HUES6 (cell line): ENCODE measurements at regions not wholly inside any gene's neighbourhood (a gene's known extent, or its start where the extent isn't known, plus 50 kb on each side); places are given as distances from the start of the nearest gene placed in this dataset.
"Not testable (repeated sequence)": the region's sequence is repeated elsewhere in the genome, so short reads cannot be mapped to it uniquely, and the experiment has no call there.

Experiments used
- H3K27ac ChIP-seq: 2 replicates; pipeline ENCODE4 v1.7.0; 2013; ENCODE audit warnings: low read depth, mild to moderate bottlenecking, low read length, inconsistent platforms
- H3K27me3 ChIP-seq: 2 replicates; pipeline ENCODE4 v1.6.1; 2013; ENCODE audit warnings: low read length; ENCODE audit not compliant: control insufficient read depth, insufficient read depth
- H3K36me3 ChIP-seq: 2 replicates; pipeline ENCODE4 v1.6.1; 2013; ENCODE audit warnings: low read length; ENCODE audit not compliant: control insufficient read depth, insufficient read depth
- H3K4me1 ChIP-seq: 2 replicates; pipeline ENCODE4 v1.6.1; 2013; ENCODE audit warnings: low read length; ENCODE audit not compliant: control insufficient read depth, insufficient read depth
- H3K4me3 ChIP-seq: 2 replicates; pipeline ENCODE4 v1.5.1; 2013; ENCODE audit warnings: low read depth, low read length
- H3K9ac ChIP-seq: one replicate; pipeline ENCODE4 v1.6.1; 2013; ENCODE audit warnings: mild to moderate bottlenecking, low read length
- H3K9me3 ChIP-seq: 2 replicates; pipeline ENCODE4 v1.6.1; 2013; ENCODE audit warnings: low read depth, low read length; ENCODE audit not compliant: control insufficient read depth, insufficient read depth

GRCh38 chr5:82522897-82523296 is 244.7 kb upstream of the RPS23 start:
- Histone ChIP-seq H3K4me3 (no peak overlapping the region), H3K36me3 (no peaks in the 10 kb centered on the region), H3K9me3 (peaks cover 2% of the 10 kb centered on the region; the same call in 1 of the 2 replicates), H3K9ac (no peak overlapping the region), H3K27ac (no peak overlapping the region), H3K27me3 (no peaks in the 10 kb centered on the region), H3K4me1 (peaks cover 11% of the 10 kb centered on the region; the same call in 1 of the 2 replicates)

DNA sequence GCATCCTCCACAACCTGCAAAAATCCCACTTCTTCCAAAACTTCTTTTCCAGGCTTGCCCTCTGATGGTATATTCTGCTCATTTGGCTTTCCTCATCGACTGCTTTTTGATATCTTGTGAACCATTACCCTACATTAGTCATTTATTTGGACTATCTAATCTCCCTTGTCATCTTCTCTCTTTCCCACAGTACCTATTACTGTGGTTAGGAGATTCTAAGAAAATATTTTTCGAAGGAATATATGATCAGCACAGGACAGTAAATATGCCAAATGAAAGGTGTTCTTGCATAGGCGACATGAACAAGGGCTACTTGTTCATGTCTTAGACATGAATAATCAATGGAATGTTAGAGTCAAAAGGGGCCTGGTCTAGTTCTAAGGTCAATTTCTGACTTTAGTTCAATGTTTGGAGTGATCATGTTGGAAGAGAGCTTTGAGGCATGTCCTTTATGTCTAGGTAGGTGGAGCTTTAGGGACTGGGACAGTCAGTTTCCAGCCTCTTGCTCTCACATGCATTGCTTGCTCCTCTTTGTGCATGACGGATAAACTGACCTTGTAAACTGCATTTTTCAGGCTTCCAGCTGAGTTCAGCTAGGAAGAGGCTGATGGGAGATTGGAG is 243.4 kb upstream of the RPS23 start:
- Histone ChIP-seq H3K27ac (no peak overlapping the region), H3K27me3 (no peaks in the 10 kb centered on the region), H3K9me3 (no peaks in the 10 kb centered on the region), H3K9ac (no peak overlapping the region), H3K4me3 (no peak overlapping the region), H3K36me3 (no peaks in the 10 kb centered on the region), H3K4me1 (peaks cover 11% of the 10 kb centered on the region; the same call in 1 of the 2 replicates)

- Histone ChIP-seq H3K36me3 (no peaks in the 10 kb centered on the region), H3K27ac (no peak overlapping the region), H3K9ac (no peak overlapping the region), H3K27me3 (no peaks in the 10 kb centered on the region), H3K4me1 (peaks cover 11% of the 10 kb centered on the region; the same call in 1 of the 2 replicates), H3K4me3 (no peak overlapping the region), H3K9me3 (no peaks in the 10 kb centered on the region)
These were observed 241.4 kb upstream of the RPS23 start for GRCh38 chr5:82519558-82519957.

DNA sequence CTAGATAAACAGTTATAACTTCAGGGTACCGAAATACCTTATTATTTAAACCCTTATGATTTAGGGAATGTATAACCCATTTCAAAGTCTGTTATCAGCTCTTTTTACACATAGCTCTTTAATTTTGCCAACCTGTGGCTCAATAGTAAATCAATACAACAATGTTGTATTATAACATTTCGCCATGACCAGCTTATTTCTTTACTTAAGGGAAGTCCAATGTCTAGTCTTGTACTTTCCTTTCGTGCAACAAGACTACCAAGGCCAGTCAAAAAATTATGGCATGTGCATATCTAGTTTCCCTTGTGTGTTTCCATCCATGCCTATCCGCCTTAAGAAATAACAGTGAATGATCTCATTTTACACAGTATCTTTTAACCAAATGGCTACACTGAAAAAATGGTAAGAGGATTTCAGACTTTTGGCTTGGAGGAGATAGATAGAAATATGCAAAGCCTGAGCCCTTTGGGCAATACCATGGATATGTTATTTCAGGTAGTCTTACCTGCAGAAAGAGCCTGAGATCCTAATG is 239.5 kb upstream of the RPS23 start:
- Histone ChIP-seq H3K27me3 (no peaks in the 10 kb centered on the region), H3K4me1 (no peaks in the 10 kb centered on the region), H3K9me3 (no peaks in the 10 kb centered on the region), H3K27ac (no peak overlapping the region), H3K4me3 (no peak overlapping the region), H3K9ac (no peak overlapping the region), H3K36me3 (no peaks in the 10 kb centered on the region)

- no peaks in the 10 kb centered on the region for H3K36me3 ChIP-seq
- no peak overlapping the region for H3K9ac ChIP-seq
- H3K4me1 ChIP-seq = peaks cover 5% of the 10 kb centered on the region; the same call in 1 of the 2 replicates
- no peak overlapping the region for H3K4me3 ChIP-seq
- H3K9me3 ChIP-seq = no peaks in the 10 kb centered on the region
- no peak overlapping the region for H3K27ac ChIP-seq
- no peaks in the 10 kb centered on the region for H3K27me3 ChIP-seq
These were observed 235.6 kb upstream of the RPS23 start for GRCh38 chr5:82513738-82514137.

DNA sequence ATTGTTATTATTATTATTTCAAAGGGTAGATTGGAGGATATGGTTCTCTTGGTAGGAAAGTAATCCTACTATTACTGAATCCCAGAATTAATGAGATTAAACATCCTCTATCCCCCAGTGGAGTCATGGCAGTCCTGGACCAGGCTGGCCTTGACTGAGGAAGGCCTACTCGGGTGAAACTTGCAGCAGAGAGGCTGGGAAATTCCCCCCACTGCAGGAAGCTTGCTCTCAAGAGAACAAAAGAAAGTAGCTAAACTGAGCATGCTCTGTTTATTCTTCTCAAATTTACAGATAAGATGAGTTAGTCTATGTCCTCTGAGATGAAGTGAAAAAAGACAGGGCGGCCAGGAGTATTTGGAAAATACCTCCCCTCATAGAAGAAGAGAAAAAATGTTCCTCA is 233.9 kb upstream of the RPS23 start:
- Histone ChIP-seq H3K4me3 (no peak overlapping the region), H3K36me3 (no peaks in the 10 kb centered on the region), H3K4me1 (peaks cover 5% of the 10 kb centered on the region; the same call in 1 of the 2 replicates), H3K27me3 (no peaks in the 10 kb centered on the region), H3K27ac (no peak overlapping the region), H3K9ac (no peak overlapping the region), H3K9me3 (no peaks in the 10 kb centered on the region)

- Histone ChIP-seq H3K9me3 (0 out of 2 replicates have a peak, but pooled peaks cover 3% of the 10 kb centered on the region), H3K27ac (no peak overlapping the region), H3K27me3 (no peaks in the 10 kb centered on the region)
These were observed 233.0 kb upstream of the RPS23 start for GRCh38 chr5:82511134-82511533.

DNA sequence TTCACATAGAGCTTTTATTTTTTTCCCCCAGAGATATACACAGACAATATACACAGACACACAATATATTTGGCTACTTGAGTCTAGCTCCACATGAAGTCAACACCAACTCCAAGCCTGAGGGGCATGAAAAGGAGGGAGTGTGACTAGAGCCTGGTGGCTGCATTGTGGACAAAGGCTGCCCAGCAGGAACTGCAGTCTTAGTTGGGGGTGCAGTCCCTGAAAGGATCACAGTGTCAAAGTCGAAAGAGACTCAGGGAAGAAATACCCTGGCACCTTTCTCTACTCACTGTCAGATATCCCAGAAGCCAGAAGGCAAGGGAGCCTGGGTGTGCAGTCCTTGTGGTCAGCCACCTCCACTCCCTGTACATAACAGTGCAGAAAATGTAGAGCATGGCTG is 231.6 kb upstream of the RPS23 start:
- H3K36me3 ChIP-seq = no peaks in the 10 kb centered on the region
- H3K27me3 ChIP-seq = no peaks in the 10 kb centered on the region
- H3K4me3 ChIP-seq = no peak overlapping the region
- H3K9me3 ChIP-seq = 0 out of 2 replicates have a peak, but pooled peaks cover 3% of the 10 kb centered on the region
- H3K9ac ChIP-seq = no peak overlapping the region
- H3K27ac ChIP-seq = no peak overlapping the region
- peaks cover 5% of the 10 kb centered on the region; the same call in 1 of the 2 replicates for H3K4me1 ChIP-seq

More at GRCh38 chr5:82511134-82511533, 233.0 kb upstream of the RPS23 start:
- no peak overlapping the region for H3K4me3 ChIP-seq
- peaks cover 5% of the 10 kb centered on the region; the same call in 1 of the 2 replicates for H3K4me1 ChIP-seq
- no peaks in the 10 kb centered on the region for H3K36me3 ChIP-seq
- H3K9ac ChIP-seq = no peak overlapping the region

DNA sequence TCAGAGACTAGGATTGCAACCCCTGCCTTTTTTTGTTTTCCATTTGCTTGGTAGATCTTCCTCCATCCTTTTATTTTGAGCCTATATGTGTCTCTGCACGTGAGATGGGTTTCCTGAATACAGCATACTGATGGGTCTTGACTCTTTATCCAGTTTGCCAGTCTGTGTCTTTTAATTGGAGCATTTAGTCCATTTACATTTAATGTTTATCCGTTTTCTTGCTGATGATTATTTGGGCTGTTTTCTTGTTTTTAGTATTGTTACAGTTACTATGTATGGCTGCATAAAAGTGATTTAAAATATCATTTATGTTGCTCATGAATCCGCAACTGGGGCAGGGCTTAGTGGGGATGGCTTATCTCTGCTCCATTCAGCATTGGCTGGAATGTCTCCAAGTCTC is 228.2 kb upstream of the RPS23 start:
- not testable (repeated sequence) for H3K27ac ChIP-seq, H3K36me3 ChIP-seq, H3K9ac ChIP-seq, H3K27me3 ChIP-seq, H3K9me3 ChIP-seq, H3K4me3 ChIP-seq, H3K4me1 ChIP-seq

DNA sequence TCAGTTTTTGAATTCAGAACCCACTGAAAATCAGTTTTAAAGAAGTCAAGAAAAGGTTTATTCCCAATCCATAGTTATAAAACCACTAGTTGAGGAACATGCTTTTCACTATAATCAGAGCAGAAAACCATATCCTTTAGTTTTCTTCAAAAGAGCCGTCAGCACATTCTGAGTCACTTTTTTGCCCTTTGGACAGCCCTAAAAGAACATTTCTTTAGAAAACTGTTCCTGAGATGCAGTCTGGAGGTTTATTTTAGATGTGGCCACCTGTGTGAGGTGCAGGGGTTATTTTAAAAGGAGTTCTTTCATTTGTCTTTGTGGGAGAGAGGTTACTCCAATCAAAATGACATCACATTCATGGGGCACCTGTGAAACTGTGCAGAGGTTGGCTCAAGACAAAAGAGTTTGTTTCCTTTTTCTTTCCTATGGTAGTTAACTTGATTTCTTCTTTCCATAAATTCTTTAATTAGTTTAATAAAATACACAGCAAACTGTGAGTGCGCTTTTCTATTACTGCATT is 221.6 kb upstream of the RPS23 start:
- Histone ChIP-seq H3K9ac (no peak overlapping the region), H3K9me3 (no peaks in the 10 kb centered on the region), H3K36me3 (no peaks in the 10 kb centered on the region), H3K4me3 (no peak overlapping the region), H3K27me3 (no peaks in the 10 kb centered on the region), H3K27ac (no peak overlapping the region), H3K4me1 (no peaks in the 10 kb centered on the region)

GRCh38 chr5:82497242-82497641 is 219.1 kb upstream of the RPS23 start:
- no peaks in the 10 kb centered on the region for H3K4me1 ChIP-seq
- no peak overlapping the region for H3K4me3 ChIP-seq
- H3K9ac ChIP-seq = no peak overlapping the region
- no peaks in the 10 kb centered on the region for H3K27me3 ChIP-seq
- H3K27ac ChIP-seq = no peak overlapping the region
- H3K36me3 ChIP-seq = no peaks in the 10 kb centered on the region
- no peaks in the 10 kb centered on the region for H3K9me3 ChIP-seq
